EL (cell line): ENCODE measurements at regions not wholly inside any gene's neighbourhood (a gene's known extent, or its start where the extent isn't known, plus 50 kb on each side); places are given as distances from the start of the nearest gene placed in this dataset.
A peak's percentile ranks its signal among the peaks of the same experiment; 100 is the strongest.
"Not testable (repeated sequence)": the region's sequence is repeated elsewhere in the genome, so short reads cannot be mapped to it uniquely, and the experiment has no call there.

Experiments used
- DNase-seq: peaks from one replicate; pipeline ENCODE4 v3.0.0-alpha.2; 2016

- no peak for DNase-seq
Observed at GRCh38 chr13:91236182-91236581, 111.3 kb upstream of the MIR17HG start.

GRCh38 chr13:91236921-91237320 is 110.6 kb upstream of the MIR17HG start:
- no peak for DNase-seq

- no peak for DNase-seq
Observed at GRCh38 chr13:91238036-91238435, 109.5 kb upstream of the MIR17HG start.

- no peak for DNase-seq
Observed at GRCh38 chr13:91240341-91240740, 107.1 kb upstream of the MIR17HG start.

GRCh38 chr13:91241221-91241933 is 106.1 kb upstream of the MIR17HG start:
- no peak for DNase-seq

GRCh38 chr13:91242652-91243051 is 104.8 kb upstream of the MIR17HG start:
- DNase-seq = no peak

- no peak for DNase-seq
Observed at GRCh38 chr13:91245288-91245687, 102.2 kb upstream of the MIR17HG start.

- no peak for DNase-seq
Observed at GRCh38 chr13:91247768-91248167, 99.7 kb upstream of the MIR17HG start.

GRCh38 chr13:91248249-91248648 is 99.2 kb upstream of the MIR17HG start:
- DNase-seq = no peak

- DNase-seq = no peak
Observed at GRCh38 chr13:91249370-91249769, 98.1 kb upstream of the MIR17HG start.

- DNase-seq = no peak
Observed at GRCh38 chr13:91249861-91250260, 97.6 kb upstream of the MIR17HG start.

GRCh38 chr13:91251573-91251972 is 95.9 kb upstream of the MIR17HG start:
- not testable (repeated sequence) for DNase-seq

GRCh38 chr13:91264484-91264883 is 83.0 kb upstream of the MIR17HG start:
- no peak for DNase-seq

- DNase-seq = no peak
Observed at GRCh38 chr13:91269237-91269636, 78.2 kb upstream of the MIR17HG start.

- no peak for DNase-seq
Observed at GRCh38 chr13:91270031-91270430, 77.5 kb upstream of the MIR17HG start.

- no peak for DNase-seq
Observed at GRCh38 chr13:91272235-91272777, 75.2 kb upstream of the MIR17HG start.

- DNase-seq = no peak
Observed at GRCh38 chr13:91273675-91274074, 73.8 kb upstream of the MIR17HG start.

GRCh38 chr13:91277013-91277676 is 70.3 kb upstream of the MIR17HG start:
- no peak for DNase-seq

- no peak for DNase-seq
Observed at GRCh38 chr13:91278291-91278690, 69.2 kb upstream of the MIR17HG start.

GRCh38 chr13:91278888-91279287 is 68.6 kb upstream of the MIR17HG start:
- no peak for DNase-seq

GRCh38 chr13:91280801-91281200 is 66.7 kb upstream of the MIR17HG start:
- DNase-seq = peak; percentile 3

- DNase-seq = no peak
Observed at GRCh38 chr13:91284335-91284734, 63.2 kb upstream of the MIR17HG start.

- no peak for DNase-seq
Observed at GRCh38 chr13:91286317-91286716, 61.2 kb upstream of the MIR17HG start.

GRCh38 chr13:91291078-91291477 is 56.4 kb upstream of the MIR17HG start:
- DNase-seq = no peak
